ENCODE measurements at regions not wholly inside any gene's neighbourhood (a gene's known extent, or its start where the extent isn't known, plus 50 kb on each side); places are given as distances from the start of the nearest gene placed in this dataset.

DNA sequence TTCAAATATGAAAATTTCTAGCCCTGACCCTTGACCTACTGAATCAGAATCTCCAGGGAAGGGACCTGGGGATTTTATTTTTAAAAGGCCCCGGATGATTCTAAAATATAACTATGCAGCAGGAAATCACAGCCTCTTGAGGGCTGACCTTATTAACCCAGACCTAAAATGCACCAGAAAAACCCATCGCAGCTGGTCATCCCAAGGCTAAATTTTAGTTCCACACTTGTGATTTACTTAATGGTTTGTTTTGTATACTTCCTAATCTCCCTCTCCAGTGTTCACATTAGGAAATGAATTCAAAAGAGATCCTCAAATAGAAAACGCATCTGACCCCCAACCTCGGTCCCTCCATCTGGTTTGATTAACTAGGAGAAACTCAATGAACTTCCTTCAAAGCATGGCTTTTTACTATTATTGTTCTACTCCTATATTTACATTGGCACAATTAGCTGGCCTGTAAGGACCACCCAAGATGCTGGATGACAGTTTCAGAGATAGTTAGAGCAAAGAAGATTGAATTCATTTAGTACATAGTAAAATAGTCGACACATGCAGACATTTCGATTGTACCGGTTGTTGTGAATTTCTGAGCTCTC lies 147.8 kb upstream of the MED14 start:
- H3K27ac Mint-ChIP-seq (ENCODE audit: unreplicated experiment): no peak overlapping the region
- no peak overlapping the region for H3K4me3 Mint-ChIP-seq (ENCODE audit: unreplicated experiment)
- H3K27me3 Mint-ChIP-seq (ENCODE audit: unreplicated experiment): no peaks in the 10 kb centered on the region
- DNase-seq (ENCODE audit: low spot score): no peak
- H3K4me1 Mint-ChIP-seq (ENCODE audit: unreplicated experiment): no peaks in the 10 kb centered on the region
- H3K36me3 Mint-ChIP-seq (ENCODE audit: low read depth, unreplicated experiment): no peaks in the 10 kb centered on the region
- H3K9me3 Mint-ChIP-seq (ENCODE audit: unreplicated experiment): no peaks in the 10 kb centered on the region
- TF ChIP-seq CTCF (IDR thresholded peaks at IDR 0.05; ENCODE audit: unreplicated experiment): no peak

GRCh38 chrX:40885989-40886388 lies 150.6 kb upstream of the MED14 start:
- peaks cover 2% of the 10 kb centered on the region for H3K27me3 Mint-ChIP-seq (ENCODE audit: unreplicated experiment)
- H3K36me3 Mint-ChIP-seq (ENCODE audit: low read depth, unreplicated experiment): no peaks in the 10 kb centered on the region
- no peaks in the 10 kb centered on the region for H3K4me1 Mint-ChIP-seq (ENCODE audit: unreplicated experiment)
- no peak for DNase-seq (ENCODE audit: low spot score)
- no peak for TF ChIP-seq CTCF (IDR thresholded peaks at IDR 0.05; ENCODE audit: unreplicated experiment)
- H3K9me3 Mint-ChIP-seq (ENCODE audit: unreplicated experiment): no peaks in the 10 kb centered on the region
- H3K27ac Mint-ChIP-seq (ENCODE audit: unreplicated experiment): no peak overlapping the region
- no peak overlapping the region for H3K4me3 Mint-ChIP-seq (ENCODE audit: unreplicated experiment)

DNA sequence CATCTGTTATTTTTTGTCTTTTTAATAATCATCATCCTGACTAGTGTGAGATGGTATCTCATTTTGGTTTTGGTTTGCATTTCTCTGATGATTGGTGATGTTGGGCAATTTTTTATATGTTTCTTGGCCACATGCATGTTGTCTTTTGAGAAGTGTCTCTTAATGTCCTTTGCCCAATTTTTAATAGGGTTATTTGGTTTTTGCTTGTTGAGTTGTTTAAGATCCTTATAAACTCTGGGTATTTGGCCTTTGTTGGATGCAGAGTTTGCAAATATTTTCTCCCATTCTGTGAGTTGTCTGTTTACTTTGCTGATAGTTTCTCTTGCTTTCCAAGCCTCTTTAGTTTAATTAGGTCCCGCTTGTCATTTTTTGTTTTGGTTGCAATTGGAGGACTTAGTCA lies 152.1 kb upstream of the MED14 start:
- Mint-ChIP-seq H3K4me3 (ENCODE audit: unreplicated experiment) (no peak overlapping the region), H3K9me3 (ENCODE audit: unreplicated experiment) (no peaks in the 10 kb centered on the region), H3K4me1 (ENCODE audit: unreplicated experiment) (no peaks in the 10 kb centered on the region), H3K27ac (ENCODE audit: unreplicated experiment) (no peak overlapping the region), H3K27me3 (ENCODE audit: unreplicated experiment) (peaks cover 2% of the 10 kb centered on the region), H3K36me3 (ENCODE audit: low read depth, unreplicated experiment) (no peaks in the 10 kb centered on the region)
- no peak for TF ChIP-seq CTCF (IDR thresholded peaks at IDR 0.05; ENCODE audit: unreplicated experiment)
- no peak for DNase-seq (ENCODE audit: low spot score)

GRCh38 chrX:40891798-40892197 lies 156.5 kb upstream of the MED14 start:
- no peak overlapping the region for H3K4me3 Mint-ChIP-seq (ENCODE audit: unreplicated experiment)
- no peak for TF ChIP-seq CTCF (IDR thresholded peaks at IDR 0.05; ENCODE audit: unreplicated experiment)
- H3K36me3 Mint-ChIP-seq (ENCODE audit: low read depth, unreplicated experiment): no peaks in the 10 kb centered on the region
- H3K4me1 Mint-ChIP-seq (ENCODE audit: unreplicated experiment): no peaks in the 10 kb centered on the region
- peaks cover 2% of the 10 kb centered on the region for H3K27me3 Mint-ChIP-seq (ENCODE audit: unreplicated experiment)
- H3K9me3 Mint-ChIP-seq (ENCODE audit: unreplicated experiment): no peaks in the 10 kb centered on the region
- no peak for DNase-seq (ENCODE audit: low spot score)
- H3K27ac Mint-ChIP-seq (ENCODE audit: unreplicated experiment): no peak overlapping the region

DNA sequence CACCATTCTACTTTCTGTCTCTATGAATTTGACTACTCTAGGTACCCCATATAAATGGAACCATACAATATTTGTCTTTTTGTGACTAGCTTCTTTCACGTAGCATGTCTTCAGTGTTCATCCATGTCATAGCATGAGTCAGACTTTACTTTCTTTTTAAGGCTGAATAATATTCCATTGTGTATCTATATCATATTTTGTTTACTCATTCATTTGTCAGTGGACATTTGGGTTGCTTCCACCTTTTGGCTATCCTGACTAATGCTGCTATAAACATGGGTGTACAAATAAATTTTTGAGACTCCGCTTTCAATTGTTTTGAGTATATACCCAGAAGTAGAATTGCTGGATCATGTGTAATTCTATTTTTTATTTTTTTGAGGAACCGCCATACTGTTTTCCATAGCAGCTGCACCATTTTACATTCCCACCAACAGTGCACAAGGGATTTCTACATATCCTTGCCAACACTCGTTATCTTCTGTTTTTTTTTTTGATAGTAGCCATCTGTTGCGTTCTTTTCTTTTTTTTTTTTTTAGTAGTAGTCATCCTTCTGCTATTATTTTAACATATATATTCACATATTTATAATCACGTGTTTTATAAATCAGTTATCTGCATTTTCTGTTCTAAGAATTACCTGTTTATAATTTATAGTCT lies 158.0 kb upstream of the MED14 start:
- Mint-ChIP-seq H3K27me3 (ENCODE audit: unreplicated experiment) (peaks cover 2% of the 10 kb centered on the region), H3K36me3 (ENCODE audit: low read depth, unreplicated experiment) (no peaks in the 10 kb centered on the region), H3K4me1 (ENCODE audit: unreplicated experiment) (no peaks in the 10 kb centered on the region), H3K4me3 (ENCODE audit: unreplicated experiment) (no peak overlapping the region), H3K9me3 (ENCODE audit: unreplicated experiment) (no peaks in the 10 kb centered on the region), H3K27ac (ENCODE audit: unreplicated experiment) (no peak overlapping the region)
- TF ChIP-seq CTCF (IDR thresholded peaks at IDR 0.05; ENCODE audit: unreplicated experiment): no peak
- no peak for DNase-seq (ENCODE audit: low spot score)
